HepG2 (cell line): ENCODE measurements at regions not wholly inside any gene's neighbourhood (a gene's known extent, or its start where the extent isn't known, plus 50 kb on each side); places are given as distances from the start of the nearest gene placed in this dataset.

Experiments
- ATAC-seq: fragments of 200-7000 bp; cut with Tn5 transposase; 3 replicates; pipeline ENCODE4 v1.9.1; 2020; ENCODE audit warnings: mild to moderate bottlenecking, moderate library complexity
- BruUV-seq: library from RNA; stranded (reverse); fragments of 400-500 nt; replicated peaks from 2 replicates; lab custom pipeline; 2021; lab: Mats Ljungman, UMichigan
- CTCF ChIA-PET: fragments of 300-600 bp; formaldehyde crosslinking; extraction: SDS; loops from one replicate; lab custom pipeline; 2021; ENCODE audit warnings: low total read pairs, inconsistent platforms, low intra/inter-chr PET ratio; lab: Yijun Ruan, JAX
- POLR2A ChIA-PET: fragments of 350-600 bp; sonication (Branson Sonifier 250); formaldehyde crosslinking; loops from one replicate; lab custom pipeline; 2020; ENCODE audit warnings: antibody characterized with exemption, inconsistent platforms; lab: Yijun Ruan, JAX
- DNase-seq: peaks from one replicate; pipeline ENCODE4 v3.0.0-alpha.2; 2015; ENCODE audit warnings: low spot score
- FAIRE-seq: peaks from 3 replicates; lab custom pipeline; 2011; peaks lifted over from hg19 to GRCh38; lab: Jason Lieb, UNC
- H2AFZ ChIP-seq: one replicate; pipeline ENCODE4 v1.6.1; 2011; ENCODE audit warnings: low read length, inconsistent platforms
- H3K27ac ChIP-seq: fragments of 300-600 bp; 3 replicates; pipeline ENCODE4 v1.8.0; 2011; ENCODE audit warnings: mixed run types, mild to moderate bottlenecking, mixed read lengths, low read length, inconsistent platforms; ENCODE audit not compliant: insufficient read depth; ENCODE audit errors: extremely low read length
- H3K27me3 ChIP-seq, 2 experiments: fragments of 200-600 bp in 1 of 2; 2 replicates in 1 of 2; 3 replicates in 1 of 2; pipeline versions ENCODE4 v1.6.0 to v1.8.0; 2011; ENCODE audit warnings: low read length in 2 of 2, mild to moderate bottlenecking in 2 of 2, moderate library complexity in 2 of 2, inconsistent platforms in 1 of 2; ENCODE audit not compliant: insufficient read depth in 2 of 2, control insufficient read depth in 1 of 2
- H3K36me3 ChIP-seq, 2 experiments: fragments of 200-600 bp in 1 of 2; replicated peaks in 1 of 2; 2 replicates in 1 of 2; 3 replicates in 1 of 2; pipeline versions ENCODE4 v1.5.1 to v1.8.0; 2011; ENCODE audit warnings: low read length in 2 of 2, inconsistent platforms in 1 of 2; ENCODE audit not compliant: insufficient read depth in 2 of 2, control insufficient read depth in 1 of 2
- H3K4me1 ChIP-seq: 2 replicates; pipeline ENCODE4 v1.5.1; 2012; ENCODE audit warnings: low read length, inconsistent platforms; ENCODE audit not compliant: insufficient read depth
- H3K4me2 ChIP-seq: 2 replicates; pipeline ENCODE4 v1.6.0; 2011; ENCODE audit warnings: low read depth, low read length, inconsistent platforms
- H3K4me3 ChIP-seq, 3 experiments: fragments of 200-600 bp in 1 of 3; sonication (generic), shearing (Covaris generic) in 1 of 3; replicated peaks in 1 of 3; 2 replicates each; pipeline ENCODE4 v1.5.1; 2011 to 2016; ENCODE audit warnings: low read length in 3 of 3, inconsistent platforms in 2 of 3, low read depth in 2 of 3, mild to moderate bottlenecking in 2 of 3, control low read depth in 1 of 3, mixed read lengths in 1 of 3; ENCODE audit not compliant: insufficient read depth in 1 of 3
- H3K79me2 ChIP-seq: one replicate; pipeline ENCODE4 v1.6.1; 2011; ENCODE audit warnings: low read length, inconsistent platforms; ENCODE audit not compliant: insufficient read depth
- H3K9ac ChIP-seq: 2 replicates; pipeline ENCODE4 v1.6.0; 2011; ENCODE audit warnings: mild to moderate bottlenecking, low read depth, low read length, inconsistent platforms; ENCODE audit not compliant: insufficient read depth
- H3K9me3 ChIP-seq: 2 replicates; pipeline ENCODE4 v1.5.1; 2012; ENCODE audit warnings: mild to moderate bottlenecking, low read length
- H4K20me1 ChIP-seq: 2 replicates; pipeline ENCODE4 v1.6.0; 2011; ENCODE audit warnings: inconsistent platforms, mild to moderate bottlenecking, low read length, moderate library complexity; ENCODE audit not compliant: insufficient read depth
- ATRX ChIP-seq: sonication (generic); formaldehyde crosslinking; IDR thresholded peaks from 2 replicates; pipeline ENCODE4 v1.4.0; 2020; ENCODE audit warnings: missing genetic modification reagents, borderline replicate concordance
- DMAP1 ChIP-seq: IDR thresholded peaks from 2 replicates; pipeline ENCODE4 v1.6.1; 2016
- FOSL2 ChIP-seq: sonication (generic); formaldehyde crosslinking; IDR thresholded peaks from 2 replicates; pipeline ENCODE4 v1.4.0; 2020; ENCODE audit warnings: missing genetic modification reagents
- FOXM1 ChIP-seq: sonication (generic); formaldehyde crosslinking; IDR thresholded peaks from 2 replicates; pipeline ENCODE4 v1.5.0; 2020; ENCODE audit warnings: missing genetic modification reagents
- HNF4A ChIP-seq: sonication (generic); formaldehyde crosslinking; IDR thresholded peaks from 2 replicates; pipeline ENCODE4 v1.4.0; 2020; ENCODE audit warnings: missing genetic modification reagents
- HOXA3 ChIP-seq: sonication (generic); formaldehyde crosslinking; IDR thresholded peaks from 2 replicates; pipeline ENCODE4 v1.5.0; 2020; ENCODE audit warnings: missing genetic modification reagents
- NCOA2 ChIP-seq: sonication (generic); formaldehyde crosslinking; IDR thresholded peaks from 2 replicates; pipeline ENCODE4 v1.8.0; 2022; ENCODE audit warnings: inconsistent platforms
- RCOR2 ChIP-seq: IDR thresholded peaks from 2 replicates; pipeline ENCODE4 v1.6.1; 2016; ENCODE audit warnings: missing biosample characterization, missing genetic modification reagents
- RFX1 ChIP-seq: fragments of 450-650 bp; IDR thresholded peaks from 2 replicates; pipeline ENCODE4 v1.6.1; 2017
- SALL1 ChIP-seq: sonication (generic); formaldehyde crosslinking; IDR thresholded peaks from 2 replicates; pipeline ENCODE4 v1.8.0; 2022; ENCODE audit warnings: mild to moderate bottlenecking, missing genetic modification reagents
- SMAD3 ChIP-seq: sonication (generic); formaldehyde crosslinking; IDR thresholded peaks from 2 replicates; pipeline ENCODE4 v1.4.0; 2020; ENCODE audit warnings: missing genetic modification reagents
- SPEN ChIP-seq: sonication (generic); formaldehyde crosslinking; IDR thresholded peaks from 2 replicates; pipeline ENCODE4 v1.5.1; 2020; ENCODE audit warnings: low read depth, mild to moderate bottlenecking, missing genetic modification reagents
- TAF1 ChIP-seq: sonication (generic); formaldehyde crosslinking; IDR thresholded peaks from 2 replicates; pipeline ENCODE4 v1.4.0; 2020; ENCODE audit warnings: missing genetic modification reagents
- ZBTB20 ChIP-seq: sonication (generic); formaldehyde crosslinking; IDR thresholded peaks from 2 replicates; pipeline ENCODE4 v1.8.1; 2023; ENCODE audit warnings: missing genetic modification reagents, low read depth, mild to moderate bottlenecking, borderline replicate concordance
- ZMAT3 ChIP-seq: sonication (generic); formaldehyde crosslinking; conservative IDR thresholded peaks from 2 replicates; pipeline ENCODE4 v1.7.0; 2021; ENCODE audit warnings: missing genetic modification reagents
- ZNF121 ChIP-seq: sonication (generic); formaldehyde crosslinking; IDR thresholded peaks from 2 replicates; pipeline ENCODE4 v1.5.0; 2020; ENCODE audit warnings: mild to moderate bottlenecking, missing genetic modification reagents
- ZNF331 ChIP-seq: sonication (generic); formaldehyde crosslinking; IDR thresholded peaks from 2 replicates; pipeline ENCODE4 v1.4.0; 2020; ENCODE audit warnings: missing genetic modification reagents
- ZSCAN31 ChIP-seq: sonication (generic); formaldehyde crosslinking; IDR thresholded peaks from 2 replicates; pipeline ENCODE4 v1.5.0; 2020; ENCODE audit warnings: low read depth, mild to moderate bottlenecking, missing genetic modification reagents
- WGBS: methylation state at CpG from one replicate; pipeline ENCODE4 v1.1.6; 2017; ENCODE audit warnings: low lambda C conversion rate; 5-methylcytosine and 5-hydroxymethylcytosine counted together
- in situ Hi-C: cut with HindIII; loops from 2 replicates; pipeline ENCODE4 v1.10.0; 2017; ENCODE audit warnings: low pct_unique_long_range_greater_than_20kb; ENCODE audit not compliant: extremely low pct_ligation_motif_present
- intact Hi-C: fragments of 100-400 bp; cut with micrococcal nuclease; formaldehyde crosslinking; loops from one replicate; pipeline ENCODE4 v1.10.0; 2022; ENCODE audit not compliant: unreplicated experiment
- TF ChIP-seq, protein P1 (sequence below): sonication (generic); formaldehyde crosslinking; IDR thresholded peaks from 2 replicates; pipeline ENCODE4 v1.5.0; 2020; ENCODE audit warnings: missing genetic modification reagents, mild to moderate bottlenecking, borderline replicate concordance
- TF ChIP-seq, protein P2 (sequence below): sonication (generic); formaldehyde crosslinking; IDR thresholded peaks from 2 replicates; pipeline ENCODE4 v1.4.0; 2020; ENCODE audit warnings: missing genetic modification reagents, borderline replicate concordance
- TF ChIP-seq, protein P3 (sequence below): sonication (generic); formaldehyde crosslinking; IDR thresholded peaks from 2 replicates; pipeline ENCODE4 v1.5.0; 2020; ENCODE audit warnings: mild to moderate bottlenecking, missing genetic modification reagents
- TF ChIP-seq, protein P4 (sequence below): sonication (generic); formaldehyde crosslinking; IDR thresholded peaks from 2 replicates; pipeline ENCODE4 v1.5.0; 2020; ENCODE audit warnings: mild to moderate bottlenecking, low read depth, missing genetic modification reagents, borderline replicate concordance

GRCh38 chr5:96124589-96124988 lies 162.9 kb upstream of the ELL2 start (continued):
- TF ChIP-seq SALL1 (CRISPR knock-in tag) (no peak), ZBTB20 (CRISPR knock-in tag) (no peak), SPEN (CRISPR knock-in tag) (no peak), FOSL2 (CRISPR knock-in tag) (no peak), HOXA3 (CRISPR knock-in tag) (no peak), ZNF121 (CRISPR knock-in tag) (no peak), ZMAT3 (CRISPR knock-in tag) (no peak), RFX1 (no peak), DMAP1 (CRISPR knock-in tag) (no peak), SMAD3 (CRISPR knock-in tag) (no peak)
- TF ChIP-seq, protein P1, sequence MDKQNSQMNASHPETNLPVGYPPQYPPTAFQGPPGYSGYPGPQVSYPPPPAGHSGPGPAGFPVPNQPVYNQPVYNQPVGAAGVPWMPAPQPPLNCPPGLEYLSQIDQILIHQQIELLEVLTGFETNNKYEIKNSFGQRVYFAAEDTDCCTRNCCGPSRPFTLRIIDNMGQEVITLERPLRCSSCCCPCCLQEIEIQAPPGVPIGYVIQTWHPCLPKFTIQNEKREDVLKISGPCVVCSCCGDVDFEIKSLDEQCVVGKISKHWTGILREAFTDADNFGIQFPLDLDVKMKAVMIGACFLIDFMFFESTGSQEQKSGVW (CRISPR knock-in tag), result no peak
- TF ChIP-seq, protein P2, sequence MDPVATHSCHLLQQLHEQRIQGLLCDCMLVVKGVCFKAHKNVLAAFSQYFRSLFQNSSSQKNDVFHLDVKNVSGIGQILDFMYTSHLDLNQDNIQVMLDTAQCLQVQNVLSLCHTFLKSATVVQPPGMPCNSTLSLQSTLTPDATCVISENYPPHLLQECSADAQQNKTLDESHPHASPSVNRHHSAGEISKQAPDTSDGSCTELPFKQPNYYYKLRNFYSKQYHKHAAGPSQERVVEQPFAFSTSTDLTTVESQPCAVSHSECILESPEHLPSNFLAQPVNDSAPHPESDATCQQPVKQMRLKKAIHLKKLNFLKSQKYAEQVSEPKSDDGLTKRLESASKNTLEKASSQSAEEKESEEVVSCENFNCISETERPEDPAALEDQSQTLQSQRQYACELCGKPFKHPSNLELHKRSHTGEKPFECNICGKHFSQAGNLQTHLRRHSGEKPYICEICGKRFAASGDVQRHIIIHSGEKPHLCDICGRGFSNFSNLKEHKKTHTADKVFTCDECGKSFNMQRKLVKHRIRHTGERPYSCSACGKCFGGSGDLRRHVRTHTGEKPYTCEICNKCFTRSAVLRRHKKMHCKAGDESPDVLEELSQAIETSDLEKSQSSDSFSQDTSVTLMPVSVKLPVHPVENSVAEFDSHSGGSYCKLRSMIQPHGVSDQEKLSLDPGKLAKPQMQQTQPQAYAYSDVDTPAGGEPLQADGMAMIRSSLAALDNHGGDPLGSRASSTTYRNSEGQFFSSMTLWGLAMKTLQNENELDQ (CRISPR knock-in tag), result no peak

DNA sequence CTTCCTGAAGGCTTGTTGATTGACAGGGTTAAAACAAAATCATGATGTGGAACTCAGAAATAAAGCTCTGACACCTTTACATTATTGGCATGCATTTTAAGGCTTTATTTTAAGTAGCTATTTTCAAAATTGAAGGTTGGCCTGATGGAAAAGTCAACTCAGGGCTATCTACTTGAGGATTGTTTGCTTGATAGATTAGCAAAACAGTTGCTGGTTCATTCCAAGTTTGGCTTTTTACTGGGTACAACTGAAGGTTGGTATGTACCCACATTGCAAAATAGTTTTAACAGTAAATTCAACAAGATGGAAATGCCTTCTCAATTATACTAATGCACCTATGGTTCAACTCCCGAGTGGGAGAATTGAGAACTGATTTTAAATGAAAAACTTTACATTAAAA lies 161.8 kb upstream of the ELL2 start:
- 11% methylated on average over 1 of the region's 1 CpG for WGBS
- no peak for TF ChIP-seq FOXM1 (CRISPR knock-in tag)
- TF ChIP-seq ATRX, result no peak
- TF ChIP-seq ZSCAN31 (CRISPR knock-in tag), result no peak
- TF ChIP-seq NCOA2 (CRISPR knock-in tag), result peak; percentile 84
- TF ChIP-seq ZNF331, result no peak
- TF ChIP-seq, protein P3, sequence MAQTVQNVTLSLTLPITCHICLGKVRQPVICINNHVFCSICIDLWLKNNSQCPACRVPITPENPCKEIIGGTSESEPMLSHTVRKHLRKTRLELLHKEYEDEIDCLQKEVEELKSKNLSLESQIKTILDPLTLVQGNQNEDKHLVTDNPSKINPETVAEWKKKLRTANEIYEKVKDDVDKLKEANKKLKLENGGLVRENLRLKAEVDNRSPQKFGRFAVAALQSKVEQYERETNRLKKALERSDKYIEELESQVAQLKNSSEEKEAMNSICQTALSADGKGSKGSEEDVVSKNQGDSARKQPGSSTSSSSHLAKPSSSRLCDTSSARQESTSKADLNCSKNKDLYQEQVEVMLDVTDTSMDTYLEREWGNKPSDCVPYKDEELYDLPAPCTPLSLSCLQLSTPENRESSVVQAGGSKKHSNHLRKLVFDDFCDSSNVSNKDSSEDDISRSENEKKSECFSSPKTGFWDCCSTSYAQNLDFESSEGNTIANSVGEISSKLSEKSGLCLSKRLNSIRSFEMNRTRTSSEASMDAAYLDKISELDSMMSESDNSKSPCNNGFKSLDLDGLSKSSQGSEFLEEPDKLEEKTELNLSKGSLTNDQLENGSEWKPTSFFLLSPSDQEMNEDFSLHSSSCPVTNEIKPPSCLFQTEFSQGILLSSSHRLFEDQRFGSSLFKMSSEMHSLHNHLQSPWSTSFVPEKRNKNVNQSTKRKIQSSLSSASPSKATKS (CRISPR knock-in tag), result no peak
- no peak for TF ChIP-seq TAF1 (CRISPR knock-in tag)
- TF ChIP-seq HNF4A (CRISPR knock-in tag), result peak; percentile 49
- no peak for TF ChIP-seq RCOR2 (CRISPR knock-in tag)
- TF ChIP-seq, protein P4, sequence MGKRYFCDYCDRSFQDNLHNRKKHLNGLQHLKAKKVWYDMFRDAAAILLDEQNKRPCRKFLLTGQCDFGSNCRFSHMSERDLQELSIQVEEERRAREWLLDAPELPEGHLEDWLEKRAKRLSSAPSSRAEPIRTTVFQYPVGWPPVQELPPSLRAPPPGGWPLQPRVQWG (CRISPR knock-in tag), result no peak
- 0 out of 2 replicates have a peak, but pooled peaks have one; percentile 15 for TF ChIP-seq SMAD3 (CRISPR knock-in tag)

More for the DNA sequence above, 161.8 kb upstream of the ELL2 start:
- no peaks in the 10 kb centered on the region for H3K9me3 ChIP-seq
- no peaks in the 10 kb centered on the region for H3K27me3 ChIP-seq
- intact Hi-C loops, result no loop called here
- H3K36me3 ChIP-seq, result no peaks in the 10 kb centered on the region
- H4K20me1 ChIP-seq, result no peaks in the 10 kb centered on the region
- FAIRE-seq, result no peak
- H3K4me1 ChIP-seq, result peaks cover 99% of the 10 kb centered on the region
- peak overlapping the region; percentile 86 for H3K27ac ChIP-seq
- no TSS peak for BruUV-seq
- in situ Hi-C loops, result no loop called here
- no peak overlapping the region for H2AFZ ChIP-seq
- H3K9ac ChIP-seq, result no peak overlapping the region
- CTCF ChIA-PET, result no interaction called here
- peak; percentile 83 for DNase-seq
- peaks cover 6% of the 10 kb centered on the region for H3K79me2 ChIP-seq
- H3K4me2 ChIP-seq, result no peak overlapping the region
- H3K4me3 ChIP-seq, result no peak overlapping the region
- POLR2A ChIA-PET, result no interaction called here
- ATAC-seq, result peak; percentile 20; the same call in 1 of the 3 replicates
